Activated CD4-positive, CD25-positive, alpha-beta regulatory T cell treated with anti-CD3 and anti-CD28 coated beads, Interleukin-2, amount 50 U/mL, for 16 hours (primary cell): ENCODE measurements at regions not wholly inside any gene's neighbourhood (a gene's known extent, or its start where the extent isn't known, plus 50 kb on each side); places are given as distances from the start of the nearest gene placed in this dataset.
"Not testable (repeated sequence)": the region's sequence is repeated elsewhere in the genome, so short reads cannot be mapped to it uniquely, and the experiment has no call there.

Source experiments
- DNase-seq: peaks from one replicate; pipeline ENCODE4 v3.0.0-alpha.2; 2020; ENCODE audit warnings: low read depth, low spot score

DNA sequence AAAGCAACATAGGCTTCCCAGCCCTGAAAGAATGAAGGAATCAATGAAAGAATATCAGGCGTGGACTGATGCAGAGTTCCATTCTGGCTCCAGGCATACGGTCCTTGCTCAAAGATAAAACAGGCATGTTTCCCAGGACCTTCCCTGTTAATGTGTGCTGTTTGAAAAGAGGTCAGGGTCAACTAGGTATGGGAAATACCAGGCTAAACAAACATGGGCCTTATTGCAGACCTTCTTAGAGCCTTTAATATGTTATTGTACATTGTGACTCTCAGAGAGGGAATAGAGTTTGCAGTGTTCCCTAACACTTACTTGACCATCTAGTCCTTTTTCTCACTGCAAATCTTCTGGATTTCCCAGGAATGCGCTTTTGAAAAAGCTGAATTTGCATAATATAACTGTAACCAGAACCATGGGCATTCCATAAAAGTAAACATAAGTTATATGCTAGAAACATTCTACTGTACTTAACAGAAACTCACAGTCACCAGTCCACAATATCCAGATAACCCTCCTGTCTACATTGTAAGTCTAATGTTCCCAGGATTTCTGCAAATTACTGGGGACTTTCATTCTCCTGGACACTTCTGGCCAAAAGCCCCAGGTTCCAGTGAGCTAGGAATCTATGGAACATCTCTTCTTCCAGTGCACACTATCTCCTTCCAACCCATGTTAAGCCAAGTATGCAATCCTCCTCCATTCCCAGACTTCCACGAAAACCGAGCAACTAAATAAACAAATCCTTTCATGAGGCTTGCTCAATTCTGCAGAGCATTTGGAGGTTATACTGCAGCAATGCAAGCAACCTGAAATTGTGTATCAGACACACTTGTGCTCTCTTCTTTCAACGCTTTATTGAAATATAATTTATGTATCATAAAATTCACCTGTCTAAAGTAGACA is 486.6 kb downstream of the SETD4 start:
- no peak for DNase-seq

DNA sequence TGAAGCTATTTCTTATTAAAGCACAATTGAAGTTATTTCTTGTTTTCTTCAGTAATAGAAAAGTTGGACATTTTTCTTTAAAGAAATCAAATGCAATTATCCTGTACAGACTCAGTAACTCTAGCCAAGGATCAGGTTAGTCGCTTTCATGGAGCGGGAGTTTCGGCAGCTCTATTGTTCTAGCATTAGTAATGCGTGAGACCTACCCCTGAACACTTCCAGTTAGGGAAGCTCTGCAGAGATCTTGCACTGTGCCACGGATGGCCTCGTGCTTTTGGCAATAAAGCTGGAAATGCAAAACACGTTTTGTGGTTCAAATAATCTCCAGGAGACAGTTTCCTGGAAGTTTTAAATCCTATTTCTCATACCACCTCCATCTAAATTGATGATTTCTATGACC is 488.4 kb downstream of the SETD4 start:
- DNase-seq = no peak

DNA sequence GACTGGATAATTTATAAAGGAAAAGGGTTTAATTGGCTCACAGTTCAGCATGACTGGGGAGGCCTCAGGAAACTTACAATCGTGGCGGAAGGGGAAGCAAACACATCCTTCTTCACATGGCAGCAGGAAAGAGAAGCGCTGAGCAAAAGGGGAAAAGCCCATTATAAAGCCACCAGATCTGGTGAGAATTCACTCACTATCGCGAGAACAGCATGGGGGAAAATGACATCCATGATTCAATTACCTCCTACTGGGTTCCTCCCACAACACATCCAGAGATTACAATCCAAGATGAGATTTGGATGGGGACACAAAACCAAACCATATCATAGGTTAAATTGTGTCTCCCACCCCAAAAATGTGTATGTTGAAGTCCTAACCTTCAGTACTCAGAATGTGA is 491.7 kb downstream of the SETD4 start:
- DNase-seq = no peak

DNA sequence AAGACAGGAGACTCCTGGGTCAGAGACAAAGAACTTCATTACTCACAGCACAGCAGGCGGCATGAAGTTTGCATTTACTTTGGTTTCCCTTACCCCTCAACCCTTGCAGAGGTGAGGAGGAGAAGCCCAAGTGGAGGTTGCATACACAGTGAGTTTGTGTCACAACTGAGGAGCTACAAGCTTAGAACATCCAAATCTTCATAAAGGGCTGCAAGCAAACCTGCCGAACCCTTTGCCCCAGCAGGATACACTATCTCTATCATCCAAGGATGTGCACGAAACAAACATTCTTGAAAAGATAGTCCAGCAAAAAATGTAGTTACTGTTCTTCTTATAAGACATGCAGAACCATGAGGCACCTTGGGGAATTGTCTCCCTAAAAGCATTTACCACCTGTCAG is 493.5 kb downstream of the SETD4 start:
- DNase-seq = no peak

DNA sequence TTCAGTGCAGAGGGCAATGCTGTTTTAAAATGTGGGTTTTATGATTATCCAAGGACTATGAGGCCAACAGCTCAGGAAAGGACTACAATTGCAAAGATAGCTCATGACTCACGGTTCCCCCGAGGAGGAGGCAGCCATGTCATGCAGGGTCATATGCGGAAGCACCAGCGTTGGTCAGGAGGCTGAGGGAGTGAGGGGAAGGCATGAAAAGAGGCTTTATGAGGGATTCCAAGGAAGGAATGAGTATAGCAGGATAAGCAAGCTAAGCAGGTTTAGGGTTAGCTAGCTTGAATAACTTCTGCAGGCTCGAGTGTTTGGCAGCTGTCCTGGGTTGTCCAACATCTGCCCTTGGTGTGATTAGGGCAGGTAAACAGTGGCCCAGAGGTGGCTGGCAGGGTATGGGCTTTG is 495.1 kb downstream of the SETD4 start:
- DNase-seq = no peak

DNA sequence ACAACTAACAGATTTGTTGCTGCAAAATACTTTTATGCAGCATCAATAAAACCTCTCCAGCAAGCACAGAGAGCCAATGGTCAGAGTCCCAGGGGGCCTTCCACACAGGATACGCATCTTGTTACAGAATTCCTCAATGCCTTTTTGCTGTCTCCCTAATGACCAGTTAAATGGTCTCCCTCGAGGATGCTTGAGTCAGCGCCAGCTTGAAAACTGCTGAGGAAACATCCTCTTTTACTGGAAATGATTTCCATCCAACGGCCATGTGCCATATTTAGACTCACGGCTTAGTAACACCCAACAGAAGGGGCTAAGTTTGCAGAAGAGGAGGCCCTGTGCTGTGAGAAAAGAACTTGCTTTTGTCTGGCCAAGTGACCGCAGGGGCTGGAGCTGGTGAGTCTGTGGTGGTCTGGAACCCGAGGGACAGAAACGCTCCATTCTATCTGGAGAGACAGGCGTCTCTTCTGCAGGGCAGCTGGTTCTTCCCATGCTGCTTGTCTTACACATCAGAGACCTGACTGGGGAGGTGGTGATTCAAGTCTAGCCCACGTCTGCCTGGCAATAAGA is 496.4 kb downstream of the SETD4 start:
- DNase-seq = no peak

DNA sequence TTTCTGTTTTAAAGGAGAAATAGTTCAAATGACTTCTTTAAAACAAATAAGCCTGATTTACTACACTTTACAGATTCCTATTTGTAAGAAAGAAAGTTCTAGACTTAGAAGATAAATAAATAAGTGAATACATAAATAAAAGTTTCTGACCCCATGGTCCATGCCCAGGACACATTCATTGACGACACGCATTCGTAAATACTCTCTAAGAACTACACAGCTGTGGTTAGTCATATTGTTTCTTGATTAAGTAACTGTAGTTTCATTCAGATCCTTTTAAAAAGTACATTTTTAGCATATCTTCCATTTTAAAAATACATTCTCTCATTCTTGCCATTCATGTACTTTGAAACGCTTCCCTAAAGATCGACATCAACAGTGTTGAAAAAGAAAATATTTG is 497.4 kb downstream of the SETD4 start:
- no peak for DNase-seq

DNA sequence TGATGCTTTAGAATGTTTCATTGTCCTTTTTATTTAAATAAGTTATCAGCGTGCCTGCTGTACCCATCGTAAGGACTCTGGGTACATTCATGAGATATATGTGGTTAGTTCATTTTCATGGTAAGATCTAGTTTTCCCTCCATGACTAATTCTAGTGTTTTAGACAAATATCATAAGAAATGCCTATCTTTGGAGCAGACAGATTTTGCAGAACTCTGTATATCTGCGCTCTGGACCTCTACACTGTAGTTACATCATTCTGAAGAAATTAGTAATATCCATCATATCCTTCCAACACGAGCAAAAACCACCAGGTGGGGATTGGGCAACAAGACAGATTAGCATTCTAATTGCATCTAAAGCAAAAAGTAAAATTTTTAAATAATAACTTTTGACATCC is 499.2 kb downstream of the SETD4 start:
- no peak for DNase-seq

DNA sequence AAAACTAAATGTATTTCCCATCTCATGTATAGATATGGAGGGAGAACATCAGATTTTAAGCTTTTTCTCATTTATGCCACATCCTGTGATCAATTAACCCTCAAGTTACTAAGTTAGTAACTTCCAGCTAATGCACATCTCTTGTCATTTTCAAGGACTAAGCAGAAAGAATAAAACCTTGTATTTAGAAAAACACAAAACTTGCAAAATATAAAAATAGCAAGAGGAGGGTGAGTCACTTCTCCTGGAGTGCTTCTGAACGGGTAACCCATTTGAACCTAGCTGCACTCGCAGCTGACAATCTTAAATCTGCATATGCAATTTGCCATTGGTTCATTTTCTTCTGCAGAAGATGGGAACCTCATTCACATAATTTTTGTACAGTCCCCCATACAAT is 500.5 kb downstream of the SETD4 start:
- no peak for DNase-seq

DNA sequence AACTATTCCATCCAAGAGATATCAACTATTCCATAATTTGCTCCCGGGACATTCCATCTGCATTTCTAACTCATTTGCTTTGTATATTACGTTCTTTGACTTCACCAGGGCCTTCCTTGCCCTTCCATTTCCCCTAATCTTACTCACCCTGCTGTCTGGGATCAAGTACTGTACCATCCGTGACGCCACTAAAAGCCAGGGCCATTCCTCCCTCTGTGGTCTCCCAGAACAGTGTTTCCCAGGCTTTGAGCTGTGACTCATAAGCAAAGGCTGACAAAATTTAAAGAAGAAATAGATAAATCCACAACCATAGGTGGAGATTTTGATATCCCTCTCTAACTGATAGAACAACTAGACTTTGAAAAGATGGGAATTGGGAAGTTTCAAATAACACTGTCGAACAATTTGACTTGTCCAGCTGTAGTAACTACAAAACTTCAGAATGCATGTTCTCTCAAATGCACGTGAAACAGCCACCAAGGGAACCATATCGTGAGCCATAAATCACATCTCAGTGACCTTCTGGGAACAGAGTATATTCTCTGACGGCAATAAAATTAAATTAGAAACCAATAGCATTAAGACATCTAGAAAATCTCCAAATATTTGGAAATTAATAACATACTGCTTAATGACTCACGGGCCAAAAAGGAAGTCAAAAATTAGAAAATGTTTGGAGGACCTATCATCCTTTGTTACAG is 501.0 kb downstream of the SETD4 start:
- no peak for DNase-seq

DNA sequence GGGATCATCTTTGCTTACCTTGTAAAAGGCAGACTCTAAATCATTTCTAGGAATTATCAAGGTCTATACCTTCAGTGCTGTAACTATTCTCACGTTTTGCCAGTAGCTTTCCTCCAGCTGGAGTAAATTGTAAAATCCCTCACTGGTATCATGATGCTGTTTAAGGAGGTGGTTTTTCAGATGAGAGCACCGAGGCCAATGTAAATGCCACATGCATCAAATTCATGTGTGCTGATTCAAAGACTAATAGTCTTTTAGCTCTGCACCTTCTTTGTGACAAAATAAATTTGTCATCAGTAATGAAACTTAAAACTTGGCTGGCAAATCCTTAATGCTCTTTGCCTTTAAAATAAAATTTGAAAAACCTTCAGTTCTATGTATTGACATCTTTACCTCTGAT is 503.8 kb downstream of the SETD4 start:
- no peak for DNase-seq

DNA sequence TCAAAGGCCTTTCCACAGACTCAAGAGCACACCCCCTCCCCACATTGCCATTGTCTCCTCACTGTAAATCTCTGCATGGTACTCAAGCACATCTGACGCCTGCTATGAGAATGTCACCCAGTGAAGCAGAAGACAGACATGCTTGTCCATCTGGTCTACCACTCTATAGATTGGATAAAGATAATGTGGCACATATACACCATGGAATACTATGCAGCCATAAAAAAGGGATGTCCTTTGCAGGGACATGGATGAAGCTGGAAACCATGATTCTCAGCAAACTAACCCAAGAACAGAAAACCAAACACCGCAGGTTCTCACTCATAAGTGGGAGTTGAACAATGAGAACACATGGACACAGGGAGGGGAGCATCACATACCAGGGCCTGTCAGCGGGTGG is 503.4 kb upstream of the RUNX1 start:
- not testable (repeated sequence) for DNase-seq

DNA sequence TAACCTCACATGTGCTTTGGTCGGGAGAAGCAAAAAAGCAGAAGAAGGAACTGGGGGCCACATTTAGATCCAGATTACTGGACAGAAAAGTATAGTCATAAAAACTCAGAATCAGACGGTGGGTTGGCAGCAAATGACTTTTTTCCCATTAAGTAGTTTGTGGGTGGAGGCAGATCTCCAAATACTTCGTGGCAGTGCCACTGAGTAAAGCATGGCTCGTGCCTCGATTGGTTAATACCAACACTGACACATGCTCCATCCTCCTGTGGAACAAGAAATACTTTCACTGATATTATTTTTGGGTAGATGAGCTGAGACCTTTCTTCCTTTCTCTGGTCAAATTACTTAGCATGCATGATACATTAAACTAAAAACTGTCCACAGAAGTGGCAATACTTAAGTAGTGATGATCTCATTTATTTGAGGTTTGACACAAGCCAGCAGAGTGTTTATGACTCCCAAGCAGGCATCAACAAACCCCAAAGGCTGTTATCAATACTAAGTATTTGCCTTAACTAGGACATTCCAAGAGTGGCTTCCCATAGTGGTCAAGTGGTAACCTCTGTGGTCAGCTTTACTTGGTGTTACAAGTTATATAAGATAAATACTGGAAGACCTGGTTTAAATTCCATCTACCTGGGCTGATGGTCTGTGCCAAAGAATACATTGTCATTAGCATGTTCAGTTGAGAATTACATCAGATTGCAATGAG is 500.0 kb upstream of the RUNX1 start:
- DNase-seq = no peak

DNA sequence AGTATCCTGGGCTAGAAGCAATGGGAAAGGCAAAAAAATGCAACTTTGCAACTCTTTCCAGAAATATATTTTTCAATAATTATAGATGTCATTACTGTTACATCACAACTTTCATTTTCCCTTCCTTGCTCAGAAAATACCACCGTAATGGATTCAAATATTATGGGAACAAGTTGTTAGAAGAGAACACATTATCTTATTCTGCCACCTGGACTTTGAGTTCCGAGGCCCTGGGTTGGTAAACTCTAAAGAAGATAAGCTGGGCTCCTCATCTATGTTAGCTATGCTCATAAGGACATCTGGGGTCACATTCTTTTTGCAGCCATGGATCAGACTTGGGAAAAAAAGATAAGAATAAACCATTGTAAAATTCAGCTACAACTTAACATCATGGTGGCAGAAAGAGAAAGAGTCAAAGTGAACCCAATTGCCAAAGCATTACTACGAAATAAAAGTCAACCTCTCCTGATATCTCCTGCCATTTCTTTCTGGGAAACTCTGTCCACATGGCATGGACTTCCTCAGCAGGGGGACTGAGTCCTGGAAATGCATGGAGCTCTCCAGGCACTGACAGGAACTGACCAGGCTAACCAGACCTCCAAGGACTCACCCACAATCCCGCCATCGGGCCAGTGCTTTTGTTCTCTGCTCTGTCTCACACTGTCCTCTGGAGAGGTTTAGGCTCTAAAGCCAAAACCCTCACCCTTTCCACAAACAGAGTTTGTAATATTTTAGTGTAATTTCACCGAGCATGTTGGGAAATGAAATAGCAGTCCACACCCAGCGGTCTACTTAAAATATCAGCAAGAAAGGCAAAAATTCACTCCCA is 499.1 kb upstream of the RUNX1 start:
- DNase-seq = no peak

DNA sequence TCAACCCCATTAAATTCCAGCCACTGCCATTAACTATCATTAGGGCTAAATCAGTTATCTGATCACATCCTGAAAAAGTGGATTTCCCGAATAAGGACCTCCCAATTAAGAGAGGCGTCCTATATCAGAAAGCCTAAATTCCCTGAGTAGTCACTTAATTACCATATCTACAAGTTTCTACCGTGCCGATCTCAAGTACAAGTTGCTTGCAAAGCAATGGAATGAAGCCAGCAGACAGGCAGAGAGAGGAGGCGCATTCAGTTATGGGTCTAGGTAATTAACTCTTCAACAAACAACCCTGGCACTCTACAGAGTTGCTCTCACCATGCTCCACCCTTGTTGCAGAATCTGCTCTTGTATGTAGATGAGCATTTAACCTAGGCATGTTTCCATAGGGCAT is 494.6 kb upstream of the RUNX1 start:
- DNase-seq = no peak

DNA sequence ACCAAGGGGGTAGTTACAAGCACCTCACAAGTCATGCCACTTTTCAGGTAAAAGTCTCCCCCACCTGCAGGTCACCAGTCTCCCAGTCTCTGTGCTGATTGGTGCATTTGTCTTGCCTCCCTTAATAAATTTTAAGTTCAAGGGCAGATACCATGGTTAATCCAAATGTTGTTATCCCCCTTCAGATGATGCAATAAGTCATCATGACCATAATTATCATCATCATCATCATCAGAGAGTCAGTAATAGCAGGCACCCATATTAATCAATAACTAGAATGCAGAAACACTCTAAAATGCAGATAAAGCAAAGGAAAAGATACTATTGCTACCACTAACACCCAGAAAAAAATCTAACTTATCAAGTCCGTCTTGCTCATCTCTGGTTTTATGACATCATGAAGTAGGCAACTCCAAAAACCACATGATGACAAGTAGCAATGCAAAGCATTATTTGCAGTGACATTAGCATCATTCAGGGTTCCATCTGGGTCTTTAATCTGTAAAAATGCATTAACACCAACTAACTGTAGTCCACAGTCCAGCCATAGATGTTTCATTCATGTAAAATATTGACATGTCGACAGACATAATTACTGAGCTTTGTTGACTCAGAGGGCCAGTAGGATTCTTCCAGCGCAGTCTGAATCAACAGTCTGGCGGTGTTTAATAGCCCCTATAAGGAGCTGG is 492.0 kb upstream of the RUNX1 start:
- DNase-seq = no peak

DNA sequence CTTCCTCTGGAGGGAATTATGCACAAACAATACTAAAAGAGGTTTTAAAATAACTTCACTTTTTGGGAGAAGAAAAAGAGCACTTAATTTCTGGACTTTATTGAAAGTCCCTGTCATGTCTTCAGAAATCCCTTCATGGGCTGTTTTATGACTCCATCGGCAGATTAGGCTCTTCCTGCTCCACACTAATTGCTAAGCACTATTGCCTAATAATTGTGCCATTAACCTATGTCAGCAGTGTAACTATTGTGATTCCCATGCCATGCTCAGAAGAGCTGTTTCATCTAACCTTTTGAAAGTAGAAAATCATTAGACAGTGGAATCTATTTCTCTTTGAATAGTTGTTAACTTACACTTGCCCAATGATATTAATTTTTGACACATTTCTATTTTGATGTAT is 489.3 kb upstream of the RUNX1 start:
- no peak for DNase-seq

DNA sequence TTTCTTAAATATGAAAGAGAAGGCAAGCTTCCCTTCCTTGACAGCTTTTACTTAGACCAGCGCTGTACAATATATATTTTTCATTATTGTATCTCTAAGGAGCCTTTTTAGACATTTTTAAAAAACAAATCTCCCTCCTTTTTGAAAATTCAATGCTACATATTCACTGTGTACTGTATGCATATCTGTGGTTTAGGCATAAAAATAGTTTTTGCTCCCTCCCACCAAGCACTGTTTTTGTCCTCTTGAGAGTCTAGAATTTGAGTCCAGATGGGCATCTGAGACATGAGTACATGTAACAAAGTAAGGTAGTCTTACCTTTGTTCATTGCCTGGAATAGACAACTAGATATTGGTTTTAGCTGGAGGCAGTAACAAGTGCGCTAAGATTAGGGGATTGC is 488.5 kb upstream of the RUNX1 start:
- no peak for DNase-seq

DNA sequence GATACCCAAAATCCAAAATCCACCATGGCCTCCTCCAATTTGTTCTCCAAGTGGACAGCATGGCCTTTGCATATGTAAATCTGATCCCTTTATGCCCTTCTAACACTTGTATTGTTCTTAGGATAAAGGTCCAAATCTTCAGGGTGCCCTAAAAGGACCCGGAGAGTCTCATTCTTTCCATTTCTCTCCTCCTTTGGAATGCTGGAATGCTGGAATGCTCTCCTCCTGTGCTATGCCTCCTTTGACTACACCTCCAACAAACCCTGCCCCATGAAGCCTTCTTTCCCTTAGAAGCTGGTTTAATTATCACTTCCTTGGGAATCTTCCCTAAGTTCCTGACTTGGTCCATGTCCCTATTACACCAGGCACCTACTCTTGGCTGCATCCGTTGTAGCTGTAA is 484.8 kb upstream of the RUNX1 start:
- DNase-seq = no peak

DNA sequence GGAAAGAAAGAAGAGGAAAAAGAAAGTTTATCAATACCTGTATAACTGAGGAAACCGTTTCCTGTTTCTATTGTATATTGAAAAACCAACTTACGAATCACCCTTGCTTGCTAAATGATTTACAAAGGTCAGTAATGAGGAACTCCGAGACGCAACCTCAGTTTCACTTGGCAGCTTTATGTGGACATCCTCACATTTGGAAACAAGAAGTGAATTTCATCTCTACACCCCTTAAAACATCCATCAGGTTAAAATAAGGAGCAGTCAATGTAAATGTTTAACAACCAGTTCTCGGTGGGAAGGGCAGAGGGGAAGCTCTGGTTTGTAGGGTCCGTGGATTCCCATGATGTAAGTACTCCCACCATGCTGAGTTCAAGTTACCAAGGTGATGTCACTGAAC is 481.7 kb upstream of the RUNX1 start:
- DNase-seq = no peak
